A673 (cell line): ENCODE measurements at regions not wholly inside any gene's neighbourhood (a gene's known extent, or its start where the extent isn't known, plus 50 kb on each side); places are given as distances from the start of the nearest gene placed in this dataset.

Experiments
- BruUV-seq: library from RNA; stranded (reverse); fragments of 400-500 nt; replicated peaks from 2 replicates; lab custom pipeline; 2021; lab: Mats Ljungman, UMichigan
- CTCF ChIA-PET: fragments of 300-600 bp; sonication (Branson Sonifier 250); formaldehyde crosslinking; loops from one replicate; lab custom pipeline; 2022; ENCODE audit warnings: antibody characterized with exemption; lab: Charles Lee
- POLR2A ChIA-PET: fragments of 300-600 bp; sonication (Branson Sonifier 250); formaldehyde crosslinking; loops from one replicate; lab custom pipeline; 2022; ENCODE audit warnings: antibody characterized with exemption; ENCODE audit not compliant: low non-redundant PET; lab: Charles Lee
- DNase-seq: peaks from one replicate; pipeline ENCODE4 v3.0.0-alpha.2; 2015; ENCODE audit warnings: low spot score
- H3K27ac ChIP-seq: fragments of 200-600 bp; sonication (generic); 2 replicates; pipeline ENCODE4 v1.5.1; 2016; ENCODE audit warnings: mixed run types, low read depth, mild to moderate bottlenecking, mixed read lengths, antibody characterized with exemption, low read length; ENCODE audit not compliant: poor library complexity, severe bottlenecking
- H3K27me3 ChIP-seq: fragments of 200-600 bp; sonication (generic); replicated peaks from 2 replicates; pipeline ENCODE4 v1.6.1; 2017; ENCODE audit warnings: mixed run types, low read depth, mild to moderate bottlenecking, mixed read lengths, antibody characterized with exemption, low read length; ENCODE audit not compliant: insufficient read depth, poor library complexity
- H3K36me3 ChIP-seq: fragments of 200-600 bp; sonication (generic); 2 replicates; pipeline ENCODE4 v1.6.1; 2016; ENCODE audit warnings: mixed run types, mild to moderate bottlenecking, mixed read lengths, antibody characterized with exemption, low read length; ENCODE audit not compliant: insufficient read depth, poor library complexity, severe bottlenecking
- H3K4me1 ChIP-seq: fragments of 200-600 bp; sonication (generic); 2 replicates; pipeline ENCODE4 v1.6.1; 2017; ENCODE audit warnings: mixed run types, mild to moderate bottlenecking, mixed read lengths, antibody characterized with exemption, low read length; ENCODE audit not compliant: insufficient read depth, poor library complexity, severe bottlenecking
- H3K4me3 ChIP-seq: fragments of 200-600 bp; sonication (generic); 2 replicates; pipeline ENCODE4 v1.5.1; 2016; ENCODE audit warnings: low read depth, mixed run types, mild to moderate bottlenecking, mixed read lengths, low read length; ENCODE audit not compliant: poor library complexity, severe bottlenecking
- H3K9me3 ChIP-seq: fragments of 200-600 bp; sonication (generic); 2 replicates; pipeline ENCODE4 v1.6.1; 2016; ENCODE audit warnings: mixed run types, low read depth, mild to moderate bottlenecking, mixed read lengths, antibody characterized with exemption, low read length; ENCODE audit not compliant: poor library complexity, severe bottlenecking
- EZH2 ChIP-seq: fragments of 200-600 bp; sonication (generic); IDR thresholded peaks from 2 replicates; pipeline ENCODE4 v1.6.1; 2017; ENCODE audit warnings: borderline replicate concordance, low read depth, mild to moderate bottlenecking, mixed read lengths, antibody characterized with exemption, low read length; ENCODE audit not compliant: poor library complexity, severe bottlenecking
- intact Hi-C: fragments of 100-400 bp; cut with micrococcal nuclease; formaldehyde crosslinking; loops from one replicate; pipeline ENCODE4 v1.10.0; 2022; ENCODE audit not compliant: unreplicated experiment
- TF ChIP-seq, protein P1 (sequence below): fragments of 300-800, 200-600 bp; sonication (generic); conservative IDR thresholded peaks from 2 replicates; pipeline ENCODE4 v1.5.1; 2017; ENCODE audit warnings: low read depth, mild to moderate bottlenecking, antibody characterized with exemption, low read length, moderate library complexity, mixed read lengths

DNA sequence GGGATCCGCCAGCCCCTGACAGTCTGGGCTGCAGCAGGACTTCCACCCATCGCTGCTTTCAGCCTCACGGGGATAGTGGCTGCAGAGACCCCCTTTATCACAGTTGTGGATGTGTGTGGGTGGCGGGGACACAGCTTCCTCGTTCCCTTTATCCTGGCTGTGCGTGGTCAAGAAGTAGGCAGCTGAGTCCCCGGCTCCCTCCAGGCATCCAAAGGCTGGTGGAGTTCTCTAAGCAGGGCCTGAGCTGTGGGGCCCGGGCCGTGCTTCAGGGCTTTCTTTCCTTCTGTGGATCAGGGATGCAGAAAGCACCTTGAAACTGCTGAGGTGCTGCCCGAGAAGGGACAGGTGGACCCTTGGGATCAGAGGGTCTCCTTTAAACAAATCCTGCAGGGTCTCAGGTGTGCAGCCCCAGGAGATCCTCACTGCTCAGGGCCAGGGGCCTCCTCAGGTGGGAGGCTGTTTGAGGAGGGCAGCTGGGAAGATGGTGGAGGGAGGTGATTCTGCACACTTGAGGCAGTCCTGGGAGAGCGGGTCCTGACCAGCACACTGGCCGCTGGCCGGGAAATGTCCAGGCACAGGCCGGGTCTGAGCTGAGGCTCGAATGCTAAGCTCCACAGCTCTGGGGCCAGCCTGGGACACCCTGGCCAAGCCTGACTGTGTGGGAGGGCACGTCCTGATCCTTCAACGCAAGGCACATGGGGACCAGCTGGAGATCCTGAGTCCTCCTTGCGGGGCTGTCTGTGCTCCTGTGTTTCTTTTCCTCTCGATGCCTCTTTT is 1024.3 kb downstream of the BRD1 start:
- intact Hi-C loops: no loop called here
- H3K9me3 ChIP-seq: no peaks in the 10 kb centered on the region
- POLR2A ChIA-PET: no interaction called here
- CTCF ChIA-PET: no interaction called here
- no peak overlapping the region for H3K4me3 ChIP-seq
- no TSS peak for BruUV-seq
- H3K27me3 ChIP-seq: no peaks in the 10 kb centered on the region
- H3K27ac ChIP-seq: no peak overlapping the region
- H3K4me1 ChIP-seq: no peaks in the 10 kb centered on the region
- DNase-seq: no peak
- TF ChIP-seq, protein P1, sequence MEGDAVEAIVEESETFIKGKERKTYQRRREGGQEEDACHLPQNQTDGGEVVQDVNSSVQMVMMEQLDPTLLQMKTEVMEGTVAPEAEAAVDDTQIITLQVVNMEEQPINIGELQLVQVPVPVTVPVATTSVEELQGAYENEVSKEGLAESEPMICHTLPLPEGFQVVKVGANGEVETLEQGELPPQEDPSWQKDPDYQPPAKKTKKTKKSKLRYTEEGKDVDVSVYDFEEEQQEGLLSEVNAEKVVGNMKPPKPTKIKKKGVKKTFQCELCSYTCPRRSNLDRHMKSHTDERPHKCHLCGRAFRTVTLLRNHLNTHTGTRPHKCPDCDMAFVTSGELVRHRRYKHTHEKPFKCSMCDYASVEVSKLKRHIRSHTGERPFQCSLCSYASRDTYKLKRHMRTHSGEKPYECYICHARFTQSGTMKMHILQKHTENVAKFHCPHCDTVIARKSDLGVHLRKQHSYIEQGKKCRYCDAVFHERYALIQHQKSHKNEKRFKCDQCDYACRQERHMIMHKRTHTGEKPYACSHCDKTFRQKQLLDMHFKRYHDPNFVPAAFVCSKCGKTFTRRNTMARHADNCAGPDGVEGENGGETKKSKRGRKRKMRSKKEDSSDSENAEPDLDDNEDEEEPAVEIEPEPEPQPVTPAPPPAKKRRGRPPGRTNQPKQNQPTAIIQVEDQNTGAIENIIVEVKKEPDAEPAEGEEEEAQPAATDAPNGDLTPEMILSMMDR: no peak
- TF ChIP-seq EZH2: no peak
- H3K36me3 ChIP-seq: no peaks in the 10 kb centered on the region

DNA sequence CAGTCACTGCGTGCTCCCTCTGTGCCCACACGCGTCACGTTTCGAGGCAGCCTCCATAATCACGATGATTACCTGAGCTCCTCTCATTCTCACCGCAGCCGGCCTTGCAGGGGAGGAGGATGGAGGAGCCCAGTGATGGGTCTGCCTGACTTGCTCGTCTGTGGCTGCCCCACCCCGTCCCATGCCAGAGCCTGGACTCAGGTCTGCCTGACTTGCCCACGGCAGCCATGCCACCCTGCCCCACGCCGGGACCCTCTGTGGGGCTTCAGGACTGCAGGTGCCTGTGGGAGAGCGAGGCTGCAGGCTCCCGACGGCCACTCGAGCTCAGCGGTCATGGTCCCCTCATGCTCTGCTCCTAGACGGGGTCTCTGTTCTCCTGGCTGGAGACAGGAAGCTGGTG is 1025.1 kb downstream of the BRD1 start:
- ChIA-PET POLR2A (no interaction called here), CTCF (no interaction called here)
- Histone ChIP-seq H3K27ac (no peak overlapping the region), H3K9me3 (no peaks in the 10 kb centered on the region), H3K36me3 (no peaks in the 10 kb centered on the region), H3K4me3 (no peak overlapping the region), H3K27me3 (no peaks in the 10 kb centered on the region), H3K4me1 (no peaks in the 10 kb centered on the region)
- intact Hi-C loops: no loop called here
- DNase-seq: no peak
- TF ChIP-seq, protein P1: no peak
- no peak for TF ChIP-seq EZH2
- BruUV-seq: no TSS peak

DNA sequence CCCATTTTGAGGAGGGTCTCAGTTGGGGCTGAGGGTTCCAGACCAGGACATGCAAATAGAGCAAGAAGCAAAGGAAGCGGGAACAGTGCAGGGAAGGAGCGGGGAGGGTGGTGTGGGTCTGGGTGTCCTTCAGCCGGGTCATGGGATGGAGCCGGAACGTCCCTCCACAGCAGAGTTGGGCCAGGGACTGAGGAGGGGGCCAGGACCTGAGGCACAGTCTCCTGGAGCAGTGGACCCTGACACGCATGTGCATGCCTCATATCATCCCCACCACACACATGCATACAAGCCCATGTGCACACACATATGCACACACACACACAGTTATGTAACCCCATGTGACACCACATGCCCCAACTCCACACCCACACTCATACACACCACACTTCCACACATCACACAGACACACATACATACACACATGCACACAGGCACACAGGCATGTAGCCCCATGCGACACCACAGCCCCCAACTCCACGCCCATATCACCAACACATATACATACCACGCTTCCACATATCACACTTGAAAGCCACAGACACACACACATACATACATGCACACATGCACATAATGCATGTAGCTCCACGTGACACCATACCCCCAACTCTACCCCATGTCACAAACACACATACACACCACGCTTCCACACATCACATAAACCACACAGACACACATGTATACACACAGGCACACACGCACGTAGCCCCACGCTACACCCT is 1026.6 kb downstream of the BRD1 start:
- Histone ChIP-seq H3K4me3 (no peak overlapping the region), H3K9me3 (no peaks in the 10 kb centered on the region), H3K27ac (no peak overlapping the region), H3K4me1 (no peaks in the 10 kb centered on the region), H3K36me3 (no peaks in the 10 kb centered on the region), H3K27me3 (no peaks in the 10 kb centered on the region)
- no TSS peak for BruUV-seq
- CTCF ChIA-PET: no interaction called here
- no peak for DNase-seq
- POLR2A ChIA-PET: no interaction called here
- intact Hi-C loops: no loop called here
- no peak for TF ChIP-seq EZH2
- TF ChIP-seq, protein P1: no peak
